ENCODE measurements at regions not wholly inside any gene's neighbourhood (a gene's known extent, or its start where the extent isn't known, plus 50 kb on each side); places are given as distances from the start of the nearest gene placed in this dataset.

GRCh38 chr4:10256203-10256602, 139.6 kb upstream of the WDR1 start:
- TF ChIP-seq CTCF (IDR thresholded peaks at IDR 0.05; ENCODE audit: borderline replicate concordance, extremely low read depth, low read length, poor library complexity, severe bottlenecking) (no peak), EZH2 (IDR thresholded peaks at IDR 0.05; ENCODE audit: borderline replicate concordance, low read depth, low read length, severe bottlenecking) (no peak)

Data from DND-41 (cell line).